HG03139 (cell line): ENCODE measurements at regions not wholly inside any gene's neighbourhood (a gene's known extent, or its start where the extent isn't known, plus 50 kb on each side); places are given as distances from the start of the nearest gene placed in this dataset.

ENCODE experiments used
- ATAC-seq: cut with Tn5 transposase; IDR thresholded peaks from one replicate; pipeline ENCODE4 v1.9.1; 2021; ENCODE audit not compliant: unreplicated experiment

GRCh38 chrX:15918003-15918402, 63.4 kb upstream of the AP1S2 start:
- ATAC-seq, result no peak

GRCh38 chrX:15916704-15917084, 62.1 kb upstream of the AP1S2 start:
- ATAC-seq, result no peak

- ATAC-seq, result no peak
Measured at GRCh38 chrX:15915959-15916703, 61.5 kb upstream of the AP1S2 start.

GRCh38 chrX:15914486-15914885, 59.9 kb upstream of the AP1S2 start:
- ATAC-seq, result no peak

GRCh38 chrX:15913146-15913545, 58.5 kb upstream of the AP1S2 start:
- ATAC-seq, result no peak

- no peak for ATAC-seq
Measured at GRCh38 chrX:15911734-15912550, 57.3 kb upstream of the AP1S2 start.

GRCh38 chrX:15909605-15910004, 55.0 kb upstream of the AP1S2 start:
- ATAC-seq, result no peak

GRCh38 chrX:15908603-15909290, 54.1 kb upstream of the AP1S2 start:
- ATAC-seq, result no peak

GRCh38 chrX:15906041-15906943, 51.7 kb upstream of the AP1S2 start:
- ATAC-seq, result no peak
